K562 (cell line): ENCODE measurements at regions not wholly inside any gene's neighbourhood (a gene's known extent, or its start where the extent isn't known, plus 50 kb on each side); places are given as distances from the start of the nearest gene placed in this dataset.

Experiments
- ATAC-seq: fragments of 200-7000 bp; cut with Tn5 transposase; 3 replicates; pipeline ENCODE4 v1.9.1; 2020; ENCODE audit warnings: moderate library complexity
- BruUV-seq: library from RNA; stranded (reverse); fragments of 400-500 nt; replicated peaks from 2 replicates; lab custom pipeline; 2021; lab: Mats Ljungman, UMichigan
- CTCF ChIA-PET: fragments of 300-600 bp; formaldehyde crosslinking; extraction: SDS; loops from one replicate; lab custom pipeline; 2021; ENCODE audit warnings: low intra/inter-chr PET ratio; lab: Yijun Ruan, JAX
- POLR2A ChIA-PET: fragments of 300-600, 350-650 bp; sonication (Branson Sonifier 250); formaldehyde crosslinking; extraction: SDS; loops from one replicate; lab custom pipeline; 2021; ENCODE audit warnings: antibody characterized with exemption, inconsistent platforms; lab: Yijun Ruan, JAX
- DNase-seq, 4 experiments: peaks; one replicate each; pipeline versions ENCODE4 v3.0.0 to v3.0.0-alpha.2; 2011 to 2018; ENCODE audit warnings: low spot score in 3 of 4, mixed read lengths in 3 of 4; ENCODE audit errors: extremely low read depth in 1 of 4
- FAIRE-seq: peaks from 2 replicates; lab custom pipeline; 2011; peaks lifted over from hg19 to GRCh38; lab: Jason Lieb, UNC
- H2AFZ ChIP-seq: 2 replicates; pipeline ENCODE4 v1.6.0; 2011; ENCODE audit warnings: low read depth, low read length, control low read depth, inconsistent platforms
- H3K27ac ChIP-seq: fragments of 200-600 bp; 3 replicates; pipeline ENCODE4 v1.8.0; 2011; ENCODE audit warnings: low read depth, mild to moderate bottlenecking, control low read depth, inconsistent platforms, low read length, moderate library complexity, mixed read lengths; ENCODE audit errors: extremely low read depth
- H3K27me3 ChIP-seq, 2 experiments: fragments of 300-600 bp in 1 of 2; 2 replicates in 1 of 2; 3 replicates in 1 of 2; pipeline versions ENCODE4 v1.6.0 to v1.8.0; 2011; ENCODE audit warnings: inconsistent platforms in 2 of 2, low read length in 2 of 2, mild to moderate bottlenecking in 1 of 2, mixed read lengths in 1 of 2, moderate library complexity in 1 of 2; ENCODE audit not compliant: control insufficient read depth in 2 of 2, insufficient read depth in 2 of 2
- H3K36me3 ChIP-seq: fragments of 300-600 bp; 3 replicates; pipeline ENCODE4 v1.8.0; 2011; ENCODE audit warnings: mild to moderate bottlenecking, low read length, inconsistent platforms; ENCODE audit not compliant: control insufficient read depth, insufficient read depth
- H3K4me1 ChIP-seq, 2 experiments: fragments of 200-600 bp in 1 of 2; replicated peaks in 1 of 2; 2 replicates in 1 of 2; 3 replicates in 1 of 2; pipeline versions ENCODE4 v1.5.1 to v1.8.0; 2011; ENCODE audit warnings: inconsistent platforms in 2 of 2, low read length in 2 of 2, mild to moderate bottlenecking in 1 of 2, mixed read lengths in 1 of 2, moderate library complexity in 1 of 2; ENCODE audit not compliant: control insufficient read depth in 2 of 2, insufficient read depth in 2 of 2
- H3K4me2 ChIP-seq: 2 replicates; pipeline ENCODE4 v1.6.1; 2011; ENCODE audit warnings: low read length, control low read depth, inconsistent platforms, mixed read lengths; ENCODE audit not compliant: insufficient read depth
- H3K4me3 ChIP-seq: fragments of 200-600 bp; sonication (generic), shearing (Covaris generic); 2 replicates; pipeline ENCODE4 v1.5.1; 2016; ENCODE audit warnings: control low read depth, inconsistent platforms
- H3K79me2 ChIP-seq: fragments of 200-600 bp; 3 replicates; pipeline ENCODE4 v1.8.0; 2011; ENCODE audit warnings: low read length, inconsistent platforms; ENCODE audit not compliant: control insufficient read depth, insufficient read depth
- H3K9ac ChIP-seq, 2 experiments: 2 replicates each; pipeline versions ENCODE4 v1.6.0 to v1.6.1; 2011; ENCODE audit warnings: low read depth in 2 of 2, low read length in 2 of 2, control low read depth in 1 of 2, inconsistent platforms in 1 of 2, mild to moderate bottlenecking in 1 of 2, mixed read lengths in 1 of 2; ENCODE audit not compliant: insufficient read depth in 1 of 2
- H3K9me1 ChIP-seq: one replicate; pipeline ENCODE4 v1.6.0; 2011; ENCODE audit warnings: inconsistent platforms, mild to moderate bottlenecking, low read length, moderate library complexity; ENCODE audit not compliant: control insufficient read depth, insufficient read depth
- H3K9me3 ChIP-seq: replicated peaks from 2 replicates; pipeline ENCODE4 v1.5.1; 2011; ENCODE audit warnings: low read depth, low read length, inconsistent platforms; ENCODE audit not compliant: control insufficient read depth, insufficient read depth
- H4K20me1 ChIP-seq: replicated peaks from 2 replicates; pipeline ENCODE4 v1.6.1; 2011; ENCODE audit warnings: low read length, inconsistent platforms, mixed read lengths; ENCODE audit not compliant: control insufficient read depth, insufficient read depth
- FOXK2 ChIP-seq, 2 experiments: fragments of 450-650 bp; IDR thresholded peaks in 1 of 2; conservative IDR thresholded peaks in 1 of 2; 2 replicates each; pipeline ENCODE4 v1.6.1; 2016; ENCODE audit warnings: low read depth in 2 of 2, mild to moderate bottlenecking in 1 of 2
- HNRNPUL1 ChIP-seq: fragments of 200-400 bp; formaldehyde crosslinking; IDR thresholded peaks from 2 replicates; pipeline ENCODE4 v1.6.1; 2017; ENCODE audit warnings: low read length
- IRF2 ChIP-seq: sonication (generic); formaldehyde crosslinking; IDR thresholded peaks from 2 replicates; pipeline ENCODE4 v1.8.1; 2022; ENCODE audit warnings: mild to moderate bottlenecking, missing genetic modification reagents
- NCOA6 ChIP-seq: fragments of 450-650 bp; IDR thresholded peaks from 2 replicates; pipeline ENCODE4 v1.6.1; 2017; ENCODE audit warnings: mild to moderate bottlenecking
- NELFE ChIP-seq: IDR thresholded peaks from 2 replicates; pipeline ENCODE4 v1.6.1; 2011; ENCODE audit warnings: mild to moderate bottlenecking; ENCODE audit not compliant: insufficient read depth, insufficient read length
- XRCC3 ChIP-seq: fragments of 450-650 bp; IDR thresholded peaks from 2 replicates; pipeline ENCODE4 v1.6.1; 2017; ENCODE audit warnings: mild to moderate bottlenecking, moderate library complexity
- ZC3H4 ChIP-seq: sonication (generic); formaldehyde crosslinking; IDR thresholded peaks from 2 replicates; pipeline ENCODE4 v1.9.0; 2021; ENCODE audit warnings: missing genetic modification reagents, borderline replicate concordance
- ZC3H8 ChIP-seq: fragments of 450-650 bp; IDR thresholded peaks from 2 replicates; pipeline ENCODE4 v1.6.1; 2017
- ZFP36 ChIP-seq: fragments of 150-350 bp; IDR thresholded peaks from 2 replicates; pipeline ENCODE4 v1.6.1; 2018; ENCODE audit warnings: low read length, low read depth; ENCODE audit not compliant: partially characterized antibody
- ZNF644 ChIP-seq: fragments of 200-800 bp; sonication (Bioruptor generic); IDR thresholded peaks from 2 replicates; pipeline ENCODE4 v1.6.1; 2016; ENCODE audit warnings: low read depth, missing genetic modification characterization, missing compliant biosample characterization
- WGBS: fragments of 100-300 bp; shearing (Covaris generic); methylation state at CpG from one replicate; pipeline ENCODE4 v1.1.6; 2016; ENCODE audit warnings: low coverage, mixed read lengths; ENCODE audit not compliant: insufficient coverage; ENCODE audit errors: missing lambda C conversion rate; 5-methylcytosine and 5-hydroxymethylcytosine counted together
- in situ Hi-C: fragments of 300-500 bp; cut with MboI; formaldehyde crosslinking; loops from 4 replicates; pipeline ENCODE4 v1.15.0; 2018; ENCODE audit warnings: inconsistent platforms, mixed read lengths
- intact Hi-C: fragments of 100-400 bp; cut with micrococcal nuclease; formaldehyde crosslinking; loops from 2 replicates; pipeline ENCODE4 v1.14.2; 2022
- TF ChIP-seq, protein P1 (sequence below): fragments of 450-650 bp; IDR thresholded peaks from 2 replicates; pipeline ENCODE4 v1.6.1; 2017; ENCODE audit warnings: antibody characterized with exemption, mild to moderate bottlenecking
- TF ChIP-seq, protein P2 (sequence below): fragments of 450-650 bp; IDR thresholded peaks from one replicate; pipeline ENCODE4 v1.6.1; 2018; ENCODE audit warnings: mild to moderate bottlenecking, moderate library complexity; ENCODE audit not compliant: partially characterized antibody
- TF ChIP-seq, protein P3 (sequence below): sonication (generic); formaldehyde crosslinking; IDR thresholded peaks from 2 replicates; pipeline ENCODE4 v1.8.1; 2023; ENCODE audit warnings: mild to moderate bottlenecking, missing genetic modification reagents

DNA sequence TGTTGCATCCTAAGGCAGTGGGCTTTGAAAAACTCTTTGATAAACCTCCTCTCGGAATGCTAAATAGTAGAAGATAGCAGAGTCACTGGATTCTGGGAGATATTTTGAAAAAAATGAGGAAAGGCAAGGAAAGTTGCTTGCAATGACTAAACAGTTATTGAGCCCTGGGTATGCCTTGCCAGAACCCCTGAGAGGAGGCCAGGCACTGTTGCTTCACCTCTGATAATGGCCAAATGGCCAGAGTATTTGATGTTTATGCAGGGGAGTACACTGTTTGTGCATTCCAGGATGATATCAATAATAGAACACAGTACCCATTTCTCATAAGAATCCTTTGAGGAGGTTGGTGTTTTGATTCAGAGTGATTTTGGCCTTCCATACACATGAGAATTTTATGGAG is 935.1 kb upstream of the WWC1 start:
- TF ChIP-seq NCOA6 (no peak), XRCC3 (no peak), ZNF644 (tag) (no peak), NELFE (no peak), ZFP36 (no peak), ZC3H4 (CRISPR knock-in tag) (no peak), IRF2 (CRISPR knock-in tag) (no peak), FOXK2 (conservative IDR thresholded peaks at IDR 0.05 in 1 of 2, IDR thresholded peaks at IDR 0.05 in 1 of 2; ENCODE audit: low read depth in 2 of 2) (no peak), ZC3H8 (no peak), HNRNPUL1 (no peak)
- TF ChIP-seq, protein P1, sequence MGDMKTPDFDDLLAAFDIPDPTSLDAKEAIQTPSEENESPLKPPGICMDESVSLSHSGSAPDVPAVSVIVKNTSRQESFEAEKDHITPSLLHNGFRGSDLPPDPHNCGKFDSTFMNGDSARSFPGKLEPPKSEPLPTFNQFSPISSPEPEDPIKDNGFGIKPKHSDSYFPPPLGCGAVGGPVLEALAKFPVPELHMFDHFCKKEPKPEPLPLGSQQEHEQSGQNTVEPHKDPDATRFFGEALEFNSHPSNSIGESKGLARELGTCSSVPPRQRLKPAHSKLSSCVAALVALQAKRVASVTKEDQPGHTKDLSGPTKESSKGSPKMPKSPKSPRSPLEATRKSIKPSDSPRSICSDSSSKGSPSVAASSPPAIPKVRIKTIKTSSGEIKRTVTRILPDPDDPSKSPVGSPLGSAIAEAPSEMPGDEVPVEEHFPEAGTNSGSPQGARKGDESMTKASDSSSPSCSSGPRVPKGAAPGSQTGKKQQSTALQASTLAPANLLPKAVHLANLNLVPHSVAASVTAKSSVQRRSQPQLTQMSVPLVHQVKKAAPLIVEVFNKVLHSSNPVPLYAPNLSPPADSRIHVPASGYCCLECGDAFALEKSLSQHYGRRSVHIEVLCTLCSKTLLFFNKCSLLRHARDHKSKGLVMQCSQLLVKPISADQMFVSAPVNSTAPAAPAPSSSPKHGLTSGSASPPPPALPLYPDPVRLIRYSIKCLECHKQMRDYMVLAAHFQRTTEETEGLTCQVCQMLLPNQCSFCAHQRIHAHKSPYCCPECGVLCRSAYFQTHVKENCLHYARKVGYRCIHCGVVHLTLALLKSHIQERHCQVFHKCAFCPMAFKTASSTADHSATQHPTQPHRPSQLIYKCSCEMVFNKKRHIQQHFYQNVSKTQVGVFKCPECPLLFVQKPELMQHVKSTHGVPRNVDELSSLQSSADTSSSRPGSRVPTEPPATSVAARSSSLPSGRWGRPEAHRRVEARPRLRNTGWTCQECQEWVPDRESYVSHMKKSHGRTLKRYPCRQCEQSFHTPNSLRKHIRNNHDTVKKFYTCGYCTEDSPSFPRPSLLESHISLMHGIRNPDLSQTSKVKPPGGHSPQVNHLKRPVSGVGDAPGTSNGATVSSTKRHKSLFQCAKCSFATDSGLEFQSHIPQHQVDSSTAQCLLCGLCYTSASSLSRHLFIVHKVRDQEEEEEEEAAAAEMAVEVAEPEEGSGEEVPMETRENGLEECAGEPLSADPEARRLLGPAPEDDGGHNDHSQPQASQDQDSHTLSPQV = no peak
- TF ChIP-seq, protein P2, sequence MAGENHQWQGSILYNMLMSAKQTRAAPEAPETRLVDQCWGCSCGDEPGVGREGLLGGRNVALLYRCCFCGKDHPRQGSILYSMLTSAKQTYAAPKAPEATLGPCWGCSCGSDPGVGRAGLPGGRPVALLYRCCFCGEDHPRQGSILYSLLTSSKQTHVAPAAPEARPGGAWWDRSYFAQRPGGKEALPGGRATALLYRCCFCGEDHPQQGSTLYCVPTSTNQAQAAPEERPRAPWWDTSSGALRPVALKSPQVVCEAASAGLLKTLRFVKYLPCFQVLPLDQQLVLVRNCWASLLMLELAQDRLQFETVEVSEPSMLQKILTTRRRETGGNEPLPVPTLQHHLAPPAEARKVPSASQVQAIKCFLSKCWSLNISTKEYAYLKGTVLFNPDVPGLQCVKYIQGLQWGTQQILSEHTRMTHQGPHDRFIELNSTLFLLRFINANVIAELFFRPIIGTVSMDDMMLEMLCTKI = no peak
- TF ChIP-seq, protein P3, sequence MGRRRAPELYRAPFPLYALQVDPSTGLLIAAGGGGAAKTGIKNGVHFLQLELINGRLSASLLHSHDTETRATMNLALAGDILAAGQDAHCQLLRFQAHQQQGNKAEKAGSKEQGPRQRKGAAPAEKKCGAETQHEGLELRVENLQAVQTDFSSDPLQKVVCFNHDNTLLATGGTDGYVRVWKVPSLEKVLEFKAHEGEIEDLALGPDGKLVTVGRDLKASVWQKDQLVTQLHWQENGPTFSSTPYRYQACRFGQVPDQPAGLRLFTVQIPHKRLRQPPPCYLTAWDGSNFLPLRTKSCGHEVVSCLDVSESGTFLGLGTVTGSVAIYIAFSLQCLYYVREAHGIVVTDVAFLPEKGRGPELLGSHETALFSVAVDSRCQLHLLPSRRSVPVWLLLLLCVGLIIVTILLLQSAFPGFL = no peak
- no peaks in the 10 kb centered on the region for H3K79me2 ChIP-seq
- no peaks in the 10 kb centered on the region for H3K9me3 ChIP-seq
- H4K20me1 ChIP-seq = no peaks in the 10 kb centered on the region
- WGBS = 0% methylated on average over 1 of the region's 1 CpG
- intact Hi-C loops (no loop called here), in situ Hi-C loops (no loop called here)
- H3K4me2 ChIP-seq = no peak overlapping the region
- H3K4me3 ChIP-seq = no peak overlapping the region
- H3K9ac ChIP-seq = no peak overlapping the region
- H3K36me3 ChIP-seq = no peaks in the 10 kb centered on the region
- ATAC-seq = no peak
- no peak overlapping the region for H3K27ac ChIP-seq
- no TSS peak for BruUV-seq
- ChIA-PET POLR2A (no interaction called here), CTCF (no interaction called here)
- DNase-seq = no peak
- no peaks in the 10 kb centered on the region for H3K4me1 ChIP-seq
- FAIRE-seq = no peak
- no peaks in the 10 kb centered on the region for H3K9me1 ChIP-seq
- no peaks in the 10 kb centered on the region for H3K27me3 ChIP-seq
- no peak overlapping the region for H2AFZ ChIP-seq
